K562 (cell line): ENCODE measurements at regions not wholly inside any gene's neighbourhood (a gene's known extent, or its start where the extent isn't known, plus 50 kb on each side); places are given as distances from the start of the nearest gene placed in this dataset.

Source experiments
- GABPA ChIP-seq: fragments of 200-800 bp; sonication (Bioruptor generic); conservative IDR thresholded peaks from 2 replicates; pipeline ENCODE4 v1.6.1; 2016; ENCODE audit warnings: low read depth, missing genetic modification characterization, missing compliant biosample characterization
- NFATC3 ChIP-seq: fragments of 450-650 bp; IDR thresholded peaks from 2 replicates; pipeline ENCODE4 v1.6.1; 2017; ENCODE audit warnings: mild to moderate bottlenecking
- POLR2A ChIP-seq: fragments of 450-650 bp; conservative IDR thresholded peaks from 2 replicates; pipeline ENCODE4 v1.6.1; 2016
- STAT5B ChIP-seq: fragments of 250-450 bp; sonication (Bioruptor Pico); IDR thresholded peaks from 2 replicates; pipeline ENCODE4 v1.8.0; 2021; ENCODE audit warnings: mild to moderate bottlenecking, inconsistent platforms
- ZNF41 ChIP-seq: fragments of 250-450 bp; sonication (Bioruptor Pico); conservative IDR thresholded peaks from 2 replicates; pipeline ENCODE4 v1.4.0; 2020; ENCODE audit warnings: mild to moderate bottlenecking
- TF ChIP-seq, protein P1 (sequence below): sonication (generic); formaldehyde crosslinking; IDR thresholded peaks from 2 replicates; pipeline ENCODE4 v1.8.0; 2022; ENCODE audit warnings: mild to moderate bottlenecking, missing genetic modification reagents

DNA sequence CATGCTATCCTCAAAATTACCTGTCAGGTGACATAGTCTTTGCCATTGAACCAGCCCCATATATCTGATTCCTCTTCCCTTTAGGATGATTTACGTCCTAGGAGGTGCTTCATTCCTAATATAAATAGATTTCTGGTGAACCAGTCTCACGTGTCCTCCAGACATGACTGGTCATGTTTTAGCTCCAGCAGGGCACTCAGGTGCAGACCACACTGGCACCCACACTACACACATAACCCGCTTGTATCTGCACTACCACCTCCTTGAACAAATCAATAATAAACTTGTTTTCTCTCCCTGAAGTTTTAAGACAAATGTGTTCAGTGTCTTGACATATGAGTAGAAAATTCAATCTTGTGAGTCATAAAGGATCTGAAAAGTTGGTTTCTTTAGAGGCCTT, 155.5 kb downstream of the GOLIM4 start:
- no peak for TF ChIP-seq ZNF41
- no peak for TF ChIP-seq STAT5B (CRISPR knock-in tag)
- TF ChIP-seq GABPA (tag): no peak
- no peak for TF ChIP-seq POLR2A
- no peak for TF ChIP-seq NFATC3
- TF ChIP-seq, protein P1, sequence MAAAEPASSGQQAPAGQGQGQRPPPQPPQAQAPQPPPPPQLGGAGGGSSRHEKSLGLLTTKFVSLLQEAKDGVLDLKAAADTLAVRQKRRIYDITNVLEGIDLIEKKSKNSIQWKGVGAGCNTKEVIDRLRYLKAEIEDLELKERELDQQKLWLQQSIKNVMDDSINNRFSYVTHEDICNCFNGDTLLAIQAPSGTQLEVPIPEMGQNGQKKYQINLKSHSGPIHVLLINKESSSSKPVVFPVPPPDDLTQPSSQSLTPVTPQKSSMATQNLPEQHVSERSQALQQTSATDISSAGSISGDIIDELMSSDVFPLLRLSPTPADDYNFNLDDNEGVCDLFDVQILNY (CRISPR knock-in tag): no peak
